ENCODE measurements at regions not wholly inside any gene's neighbourhood (a gene's known extent, or its start where the extent isn't known, plus 50 kb on each side); places are given as distances from the start of the nearest gene placed in this dataset.

DNA sequence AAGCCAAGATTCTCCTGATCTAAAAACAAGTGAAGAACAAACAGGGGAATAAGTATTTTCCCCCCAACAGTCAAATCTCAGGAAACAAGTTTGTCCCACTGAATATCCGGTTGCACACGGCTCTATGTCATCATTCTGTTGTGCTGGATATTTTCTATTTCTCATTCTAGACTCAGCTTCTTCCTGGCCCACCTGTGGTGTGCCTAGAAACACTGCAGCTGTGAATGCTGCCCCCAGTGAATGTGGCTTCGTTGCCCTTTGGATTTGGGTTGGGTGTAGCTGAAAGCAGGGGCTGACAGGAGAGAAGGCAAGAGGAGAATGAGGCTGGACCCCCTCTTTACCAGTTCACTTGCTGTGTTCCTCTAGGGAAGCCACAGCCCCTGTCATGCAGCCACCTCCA, 181.2 kb upstream of the PROK2 start:
- H3K36me3 Mint-ChIP-seq (ENCODE audit: insufficient read depth in 1 of 3, low read depth in 3 of 3) = no peaks in the 10 kb centered on the region
- no peak overlapping the region for H3K27ac Mint-ChIP-seq
- no peak overlapping the region for H2AK5ac ChIP-seq (ENCODE audit: insufficient read length, low read length)
- peaks cover 2% of the 10 kb centered on the region; the same call in 1 of the 2 replicates for H3K27me3 Mint-ChIP-seq (ENCODE audit: low read depth)
- no peaks in the 10 kb centered on the region for H3K23me2 ChIP-seq (ENCODE audit: insufficient read length, low read depth, low read length, poor library complexity, severe bottlenecking)
- H4K20me1 ChIP-seq (ENCODE audit: control insufficient read depth, insufficient read depth, insufficient read length) = no peaks in the 10 kb centered on the region
- no peak overlapping the region for H3K4ac ChIP-seq (ENCODE audit: low read depth, low read length)
- H2BK12ac ChIP-seq (ENCODE audit: insufficient read length, low read depth, low read length) = no peak overlapping the region
- no peak overlapping the region for H3K4me3 Mint-ChIP-seq
- no peak for TF ChIP-seq CTCF (conservative IDR thresholded peaks at IDR 0.05)
- no peaks in the 10 kb centered on the region for H3K79me1 ChIP-seq (ENCODE audit: insufficient read depth, low read depth, low read length, poor library complexity, severe bottlenecking)
- no peaks in the 10 kb centered on the region for H3K27me3 ChIP-seq (ENCODE audit: insufficient read depth, low read length)
- H4K5ac ChIP-seq (ENCODE audit: insufficient read length, low read depth, low read length) = no peak overlapping the region
- no peak overlapping the region for H3K27ac ChIP-seq (ENCODE audit: insufficient read length, low read depth, low read length)
- no peak overlapping the region for H4K8ac ChIP-seq (replicated peaks; ENCODE audit: insufficient read length, low read depth, low read length)
- H3K56ac ChIP-seq (ENCODE audit: insufficient read length, low read depth, low read length) = no peak overlapping the region
- H2BK15ac ChIP-seq (ENCODE audit: low read depth, low read length) = no peak overlapping the region
- H2AFZ ChIP-seq (ENCODE audit: low read length) = no peak overlapping the region
- H3K4me2 ChIP-seq (ENCODE audit: insufficient read depth, insufficient read length, low read length) = no peak overlapping the region
- no peak overlapping the region for H4K91ac ChIP-seq (ENCODE audit: insufficient read length, low read depth, low read length)
- H3T11ph ChIP-seq (ENCODE audit: low read length) = no peak overlapping the region
- H3K18ac ChIP-seq (ENCODE audit: insufficient read length, low read depth, low read length) = no peak overlapping the region
- H3K4me1 Mint-ChIP-seq = peaks cover 0 to 5% of the 10 kb centered on the region in 2 experiments; a peak in 3 of 4 replicates
- H3K79me2 ChIP-seq (ENCODE audit: insufficient read depth, low read length) = no peaks in the 10 kb centered on the region
- no peak overlapping the region for H2BK20ac ChIP-seq (ENCODE audit: low read depth, low read length, poor library complexity, severe bottlenecking)
- no peak overlapping the region; the same call in 1 of the 2 replicates for H3K14ac ChIP-seq (ENCODE audit: insufficient read depth, low read length)
- H3K9ac ChIP-seq (ENCODE audit: extremely low read depth, insufficient read length, low read length) = no peak overlapping the region
- H3K9me3 ChIP-seq (ENCODE audit: control insufficient read depth, low read depth, low read length) = no peaks in the 10 kb centered on the region
- no peaks in the 10 kb centered on the region for H3K4me1 ChIP-seq (ENCODE audit: insufficient read depth, low read length)
- WGBS (ENCODE audit: extremely low coverage, insufficient read length, low lambda C conversion rate) = no CpG with 5 or more reads among the region's 3 CpGs
- peaks cover 0 to 4% of the 10 kb centered on the region in 2 experiments; a peak in 2 of 5 replicates for H3K9me3 Mint-ChIP-seq
- H2BK120ac ChIP-seq (ENCODE audit: low read depth, low read length, poor library complexity, severe bottlenecking) = no peak overlapping the region
- no peak overlapping the region for H2BK5ac ChIP-seq (ENCODE audit: insufficient read length, low read length)
- no peak overlapping the region for H3K23ac ChIP-seq (ENCODE audit: insufficient read length, low read depth, low read length)
- DNase-seq = no peak

Measured in H9 (cell line).